ENCODE measurements at regions not wholly inside any gene's neighbourhood (a gene's known extent, or its start where the extent isn't known, plus 50 kb on each side); places are given as distances from the start of the nearest gene placed in this dataset.

DNA sequence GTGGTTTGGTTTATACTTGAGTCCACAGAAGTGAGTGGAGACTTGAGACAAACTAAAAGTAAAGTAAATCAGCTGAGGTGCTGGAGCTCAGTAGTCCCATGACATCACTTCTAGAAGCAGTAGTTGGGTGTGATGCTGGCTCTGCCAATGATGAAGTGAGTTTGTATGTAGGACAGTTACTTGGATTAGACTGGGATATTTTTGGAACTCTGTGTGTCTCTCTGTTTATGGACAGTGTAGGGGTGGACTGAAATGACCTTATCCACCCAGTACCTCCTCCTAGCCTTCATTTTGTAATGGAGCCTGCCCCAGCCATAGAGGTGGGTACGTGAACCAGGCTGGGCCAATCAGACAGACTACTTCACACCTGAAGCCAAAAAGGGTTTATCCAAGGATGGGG lies 52.2 kb downstream of the POLR1D start:
- H3K27me3 ChIP-seq: no peaks in the 10 kb centered on the region
- no peak overlapping the region for H3K4me3 ChIP-seq
- no peaks in the 10 kb centered on the region for H3K36me3 ChIP-seq

GRCh38 chr13:27678306-27679040 lies 56.8 kb downstream of the POLR1D start:
- no peak overlapping the region for H3K4me3 ChIP-seq
- no peaks in the 10 kb centered on the region for H3K9me3 ChIP-seq
- H3K27me3 ChIP-seq: no peaks in the 10 kb centered on the region
- DNase-seq: no peak
- no peaks in the 10 kb centered on the region for H3K36me3 ChIP-seq

More for the DNA sequence above, 52.2 kb downstream of the POLR1D start:
- DNase-seq: no peak
- no peaks in the 10 kb centered on the region for H3K9me3 ChIP-seq

DNA sequence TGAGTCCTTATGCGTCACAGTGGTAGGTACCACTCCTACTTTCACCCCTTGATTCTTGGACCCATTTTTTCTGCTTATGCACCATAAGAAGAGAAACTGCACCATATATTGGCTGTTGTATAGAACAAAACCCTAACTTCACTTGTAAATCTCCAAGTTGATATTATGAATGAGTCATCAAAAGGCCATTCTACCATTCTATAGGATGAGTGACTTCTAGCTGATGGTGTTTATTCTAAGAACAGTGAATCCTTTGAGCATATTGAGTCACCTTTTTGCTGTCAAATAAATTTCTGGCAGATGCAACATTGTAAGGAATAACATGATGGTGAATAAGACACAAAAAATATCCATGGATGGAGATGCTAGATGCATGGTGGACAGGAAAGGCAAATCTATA lies 57.7 kb downstream of the POLR1D start:
- H3K27me3 ChIP-seq: no peaks in the 10 kb centered on the region
- H3K9me3 ChIP-seq: no peaks in the 10 kb centered on the region
- no peak overlapping the region for H3K4me3 ChIP-seq
- DNase-seq: no peak
- H3K36me3 ChIP-seq: no peaks in the 10 kb centered on the region

- Histone ChIP-seq H3K4me3 (no peak overlapping the region), H3K36me3 (no peaks in the 10 kb centered on the region), H3K27me3 (no peaks in the 10 kb centered on the region), H3K9me3 (no peaks in the 10 kb centered on the region)
- no peak for DNase-seq
Observed at GRCh38 chr13:27679896-27680295, 58.2 kb downstream of the POLR1D start.

- Histone ChIP-seq H3K4me3 (no peak overlapping the region), H3K36me3 (no peaks in the 10 kb centered on the region), H3K9me3 (no peaks in the 10 kb centered on the region), H3K27me3 (no peaks in the 10 kb centered on the region)
- no peak for DNase-seq
Observed at GRCh38 chr13:27680465-27680864, 58.8 kb downstream of the POLR1D start.

- Histone ChIP-seq H3K36me3 (no peaks in the 10 kb centered on the region), H3K4me3 (no peak overlapping the region), H3K9me3 (peaks cover 7% of the 10 kb centered on the region), H3K27me3 (no peaks in the 10 kb centered on the region)
- DNase-seq: no peak
Observed at GRCh38 chr13:27691207-27691606, 69.5 kb downstream of the POLR1D start.

DNA sequence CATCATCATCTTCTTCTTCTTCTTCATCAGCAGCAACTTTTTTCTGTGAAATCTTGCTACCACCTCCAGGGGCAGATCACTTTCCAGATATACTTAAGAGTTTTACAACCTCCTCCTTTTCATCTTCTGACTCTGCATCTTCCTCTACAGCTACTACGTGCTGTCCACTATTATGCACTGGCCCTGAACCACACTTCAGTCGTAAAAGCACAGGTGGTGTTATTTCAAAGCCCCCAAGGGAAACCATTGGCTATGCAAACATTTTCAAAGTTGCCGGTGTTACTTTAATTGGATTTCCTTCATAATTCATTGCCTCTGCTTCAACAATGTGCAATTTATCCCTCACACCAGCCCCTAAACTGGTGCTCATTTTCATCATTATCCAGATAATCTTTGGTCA lies 75.0 kb downstream of the POLR1D start:
- no peak for DNase-seq
- Histone ChIP-seq H3K9me3 (no peaks in the 10 kb centered on the region), H3K27me3 (peaks cover 6% of the 10 kb centered on the region), H3K4me3 (no peak overlapping the region), H3K36me3 (no peaks in the 10 kb centered on the region)

DNA sequence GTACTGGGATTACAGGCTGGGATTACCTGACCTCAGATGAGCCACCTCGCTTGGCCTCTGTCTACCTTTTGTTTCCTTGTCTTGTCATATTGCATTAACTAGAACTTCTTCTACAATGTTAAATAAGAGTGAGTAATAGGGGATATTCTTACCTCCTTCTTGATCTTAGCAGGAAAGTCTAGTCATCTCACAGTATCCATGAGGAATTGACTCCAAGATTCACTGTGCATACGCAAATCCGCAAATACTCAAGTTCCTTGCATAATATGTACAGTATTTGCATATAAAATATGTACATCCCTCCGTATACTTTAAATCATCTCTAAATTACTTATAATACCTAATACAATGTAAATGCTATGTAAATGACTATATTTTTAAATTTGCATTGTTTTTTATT lies 78.3 kb downstream of the POLR1D start:
- Histone ChIP-seq H3K27me3 (peaks cover 6% of the 10 kb centered on the region), H3K9me3 (peaks cover 7% of the 10 kb centered on the region; the same call in 1 of the 2 replicates), H3K4me3 (no peak overlapping the region), H3K36me3 (no peaks in the 10 kb centered on the region)
- DNase-seq: no peak

- H3K9me3 ChIP-seq: peaks cover 9% of the 10 kb centered on the region
- H3K36me3 ChIP-seq: no peaks in the 10 kb centered on the region
- DNase-seq: no peak
- peaks cover 3% of the 10 kb centered on the region for H3K27me3 ChIP-seq
- no peak overlapping the region for H3K4me3 ChIP-seq
Observed at GRCh38 chr13:27704681-27705080, 83.0 kb downstream of the POLR1D start.

- Histone ChIP-seq H3K36me3 (no peaks in the 10 kb centered on the region), H3K9me3 (peaks cover 4% of the 10 kb centered on the region), H3K4me3 (no peak overlapping the region), H3K27me3 (peaks cover 3% of the 10 kb centered on the region)
- DNase-seq: peak; percentile 51
Observed at GRCh38 chr13:27708325-27708724, 84.0 kb upstream of the GSX1 start.

GRCh38 chr13:27709779-27710178 lies 82.5 kb upstream of the GSX1 start:
- H3K4me3 ChIP-seq: no peak overlapping the region
- no peak for DNase-seq
- H3K27me3 ChIP-seq: peaks cover 3% of the 10 kb centered on the region
- H3K36me3 ChIP-seq: no peaks in the 10 kb centered on the region
- peaks cover 4% of the 10 kb centered on the region for H3K9me3 ChIP-seq

DNA sequence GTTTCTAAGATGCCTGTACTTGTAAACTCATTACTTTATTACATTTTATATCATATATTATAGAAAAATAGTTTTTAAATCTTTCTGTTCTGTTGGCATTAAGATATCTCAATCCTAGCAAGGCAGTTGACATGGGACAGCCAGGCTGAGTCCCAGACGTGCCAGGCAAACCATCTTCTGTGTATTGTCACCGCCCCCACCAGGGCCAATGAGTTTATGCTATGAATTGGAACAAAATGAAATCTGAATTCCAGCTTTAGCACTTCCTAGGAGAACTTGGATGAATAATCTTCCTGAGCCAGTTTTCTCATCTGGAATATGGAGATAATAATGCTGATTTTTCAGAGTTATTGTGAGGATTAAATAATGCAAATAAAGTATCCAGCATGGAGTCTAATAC lies 79.9 kb upstream of the GSX1 start:
- no peaks in the 10 kb centered on the region for H3K36me3 ChIP-seq
- no peak overlapping the region for H3K4me3 ChIP-seq
- no peak for DNase-seq
- H3K27me3 ChIP-seq: peaks cover 3% of the 10 kb centered on the region
- H3K9me3 ChIP-seq: no peaks in the 10 kb centered on the region

DNA sequence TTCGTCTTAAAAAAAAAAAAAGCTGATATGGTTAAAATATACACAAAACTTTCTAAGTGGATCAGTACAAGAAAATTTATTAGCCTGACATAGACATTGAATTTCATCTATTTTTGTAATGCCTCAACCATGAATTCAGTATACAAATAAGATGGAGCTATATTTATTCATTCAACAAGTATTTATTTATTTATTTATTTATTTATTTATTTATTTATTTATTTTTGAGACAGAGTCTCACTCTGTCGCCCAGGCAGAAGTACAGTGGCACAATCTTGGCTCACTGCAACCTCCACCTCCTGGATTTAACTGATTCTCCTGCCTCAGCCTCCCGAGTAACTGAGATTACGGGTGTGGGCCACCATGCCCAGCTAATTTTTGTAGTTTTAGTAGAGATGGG lies 78.5 kb upstream of the GSX1 start:
- DNase-seq: no peak
- Histone ChIP-seq H3K4me3 (no peak overlapping the region), H3K9me3 (no peaks in the 10 kb centered on the region), H3K27me3 (peaks cover 3% of the 10 kb centered on the region), H3K36me3 (no peaks in the 10 kb centered on the region)

DNA sequence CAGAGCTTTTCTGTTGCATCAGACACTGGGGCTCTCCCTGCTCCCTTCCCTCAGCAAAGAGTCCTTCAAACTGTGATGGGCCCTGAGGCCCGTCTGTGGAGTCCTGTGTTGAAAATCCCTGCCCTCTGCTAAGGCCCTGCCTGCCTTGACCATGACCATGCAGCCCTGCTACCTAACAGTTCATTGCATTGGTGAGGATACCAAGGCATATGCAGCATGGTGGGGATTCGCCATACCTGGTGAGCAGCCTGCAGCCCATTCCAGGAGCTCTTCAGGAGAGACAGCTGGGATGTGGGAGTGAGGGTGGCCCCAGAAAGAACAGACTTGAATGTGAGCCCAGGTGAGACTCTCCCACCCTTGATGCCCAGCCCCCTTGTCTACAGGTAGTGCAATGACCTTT lies 70.6 kb upstream of the GSX1 start:
- Histone ChIP-seq H3K9me3 (no peaks in the 10 kb centered on the region), H3K4me3 (no peak overlapping the region), H3K36me3 (no peaks in the 10 kb centered on the region), H3K27me3 (no peaks in the 10 kb centered on the region; the same call in 1 of the 2 replicates)
- no peak for DNase-seq

- Histone ChIP-seq H3K36me3 (no peaks in the 10 kb centered on the region), H3K27me3 (no peaks in the 10 kb centered on the region), H3K4me3 (no peak overlapping the region), H3K9me3 (no peaks in the 10 kb centered on the region)
- peak; percentile 4 for DNase-seq
Observed at GRCh38 chr13:27728271-27728670, 64.0 kb upstream of the GSX1 start.

DNA sequence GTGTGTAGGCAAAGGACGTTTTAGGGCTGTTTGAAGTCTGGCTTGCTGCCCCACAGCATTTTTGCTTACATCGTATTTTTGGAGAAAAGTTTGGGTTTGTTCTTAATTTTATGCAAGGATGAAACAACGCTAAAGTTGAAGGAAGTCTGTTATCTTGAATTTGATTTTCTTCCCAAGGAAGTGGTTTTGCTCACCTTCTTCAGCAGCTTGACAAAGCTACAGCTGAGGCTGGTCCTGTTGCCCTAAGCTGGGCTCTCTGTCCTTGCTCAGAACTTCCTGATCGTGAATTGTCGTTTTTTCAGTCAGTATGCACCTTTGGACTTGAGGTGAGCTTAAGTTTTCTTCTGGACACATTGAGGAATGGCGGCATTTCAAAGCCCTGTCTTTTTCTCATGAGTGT lies 62.1 kb upstream of the GSX1 start:
- DNase-seq: no peak
- Histone ChIP-seq H3K36me3 (no peaks in the 10 kb centered on the region), H3K9me3 (no peaks in the 10 kb centered on the region), H3K27me3 (no peaks in the 10 kb centered on the region), H3K4me3 (no peak overlapping the region)

Data from MG63 (cell line).